HG02981 (cell line): ENCODE measurements at regions not wholly inside any gene's neighbourhood (a gene's known extent, or its start where the extent isn't known, plus 50 kb on each side); places are given as distances from the start of the nearest gene placed in this dataset.

Experiments
- ATAC-seq: cut with Tn5 transposase; IDR thresholded peaks from one replicate; pipeline ENCODE4 v1.9.1; 2021; ENCODE audit warnings: mild to moderate bottlenecking, moderate library complexity; ENCODE audit not compliant: unreplicated experiment

DNA sequence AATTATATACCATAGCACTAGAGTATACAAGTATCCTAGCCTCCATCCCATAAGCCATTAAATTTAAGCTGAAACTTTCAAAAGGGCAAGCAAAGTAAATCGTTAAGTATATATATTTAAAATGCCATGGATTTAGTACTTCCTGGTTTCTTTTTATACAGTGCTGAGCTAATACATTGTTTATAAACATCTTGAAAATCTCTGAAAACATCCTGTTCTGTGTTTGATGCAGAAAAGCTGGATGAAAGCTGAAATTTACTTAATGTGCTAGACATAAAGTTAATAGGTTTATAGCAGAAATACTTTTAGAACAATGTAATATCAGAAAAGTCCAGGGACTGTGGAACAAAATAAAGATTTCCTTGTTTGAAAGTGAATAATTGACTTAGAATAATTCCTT is 875.4 kb downstream of the SLITRK6 start:
- ATAC-seq: no peak

DNA sequence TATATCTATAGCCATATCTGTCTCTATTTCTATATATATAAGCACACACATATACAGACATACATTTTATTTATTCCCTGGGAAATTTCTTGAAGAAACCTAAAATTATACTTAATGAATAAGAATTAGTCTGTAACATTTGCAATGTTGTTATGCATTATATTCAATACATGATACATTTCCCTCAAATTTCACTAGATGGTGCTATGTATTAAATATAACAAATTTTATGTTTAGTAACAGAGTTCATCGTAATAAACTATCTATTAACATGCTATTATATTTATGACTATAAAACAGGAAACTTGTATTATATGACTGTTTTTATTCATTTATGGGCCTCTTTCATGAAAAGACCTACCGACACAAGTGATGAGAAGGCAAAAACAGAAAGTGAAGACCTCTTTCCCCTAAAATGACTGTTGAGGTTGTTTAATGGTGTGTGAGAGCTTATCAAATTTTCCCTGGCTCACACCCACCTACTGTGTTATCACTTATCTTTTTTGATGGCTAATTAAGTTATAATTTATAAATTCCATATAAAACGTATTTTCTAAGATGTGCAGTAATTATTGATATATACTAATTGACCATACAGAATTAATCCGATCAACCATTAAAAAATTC is 881.9 kb downstream of the SLITRK6 start:
- ATAC-seq: no peak

DNA sequence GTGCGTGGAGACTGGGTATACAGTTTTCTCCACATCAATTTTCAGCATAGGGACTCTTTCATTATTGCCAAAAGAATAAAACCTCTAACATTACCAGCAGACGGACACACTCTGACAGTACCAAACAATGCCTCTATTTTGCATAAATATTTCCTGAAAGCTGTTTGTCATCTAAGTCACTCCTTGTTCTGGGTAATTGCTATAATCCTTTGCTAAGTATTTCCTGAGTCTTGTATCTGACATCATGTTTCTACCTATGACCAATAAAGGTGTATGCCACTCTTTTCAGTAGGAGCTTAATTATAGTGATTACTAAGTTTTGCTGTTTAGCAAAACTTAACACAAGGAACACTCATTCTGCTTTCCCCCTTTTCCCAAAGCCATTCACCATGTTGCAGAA is 886.5 kb downstream of the SLITRK6 start:
- no peak for ATAC-seq

- ATAC-seq: no peak
These were observed 888.8 kb downstream of the SLITRK6 start for GRCh38 chr13:84910423-84910822.

- ATAC-seq: no peak
These were observed 895.8 kb downstream of the SLITRK6 start for GRCh38 chr13:84903391-84903790.

- ATAC-seq: no peak
These were observed 897.0 kb downstream of the SLITRK6 start for GRCh38 chr13:84902243-84902642.

- ATAC-seq: no peak
These were observed 903.1 kb downstream of the SLITRK6 start for GRCh38 chr13:84896128-84896527.

- ATAC-seq: no peak
These were observed 904.5 kb downstream of the SLITRK6 start for GRCh38 chr13:84894749-84895148.

GRCh38 chr13:84885868-84886267 is 913.4 kb downstream of the SLITRK6 start:
- no peak for ATAC-seq

DNA sequence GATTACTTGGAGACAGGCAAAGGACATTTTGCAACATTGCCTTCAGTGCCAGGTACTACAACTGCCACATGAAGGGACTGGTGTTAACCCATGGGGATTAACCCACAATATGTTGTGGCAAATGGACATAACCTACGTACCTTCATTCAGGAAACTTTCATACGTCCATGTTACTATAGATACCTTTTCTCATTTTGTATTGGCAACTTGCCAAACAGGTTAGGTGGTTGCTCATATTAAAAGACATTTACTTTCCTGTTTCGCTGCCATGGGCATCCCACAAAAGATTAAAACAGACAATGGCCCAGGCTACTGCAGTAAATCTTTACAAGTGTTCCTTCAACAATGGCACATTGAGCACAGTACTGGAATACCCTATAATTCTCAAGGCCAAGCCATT is 925.3 kb downstream of the SLITRK6 start:
- ATAC-seq: no peak

GRCh38 chr13:84870190-84870589 is 929.0 kb downstream of the SLITRK6 start:
- no peak for ATAC-seq

DNA sequence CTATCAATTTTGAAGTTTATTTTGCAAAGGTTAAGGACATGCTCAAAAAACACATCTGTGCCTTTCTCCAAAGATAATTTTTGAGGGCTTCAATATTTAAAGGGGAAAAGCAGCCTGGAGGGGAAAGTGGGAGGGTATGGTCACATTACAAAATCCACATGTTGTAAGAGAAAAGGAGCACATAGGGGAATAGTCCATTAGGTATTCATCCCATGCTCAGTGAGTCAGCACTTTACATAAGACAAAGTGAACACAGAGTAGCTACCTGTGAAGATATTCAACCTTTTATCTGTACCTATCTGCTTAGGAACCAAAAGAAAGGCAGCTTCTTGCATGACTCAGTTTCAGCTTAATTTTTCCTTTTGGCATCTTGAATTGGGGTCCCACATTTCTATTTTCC is 932.0 kb downstream of the SLITRK6 start:
- no peak for ATAC-seq

- ATAC-seq: no peak
These were observed 933.4 kb downstream of the SLITRK6 start for GRCh38 chr13:84865783-84866221.

GRCh38 chr13:84864341-84864740 is 934.9 kb downstream of the SLITRK6 start:
- ATAC-seq: no peak

GRCh38 chr13:84847107-84847506 is 952.1 kb downstream of the SLITRK6 start:
- no peak for ATAC-seq

DNA sequence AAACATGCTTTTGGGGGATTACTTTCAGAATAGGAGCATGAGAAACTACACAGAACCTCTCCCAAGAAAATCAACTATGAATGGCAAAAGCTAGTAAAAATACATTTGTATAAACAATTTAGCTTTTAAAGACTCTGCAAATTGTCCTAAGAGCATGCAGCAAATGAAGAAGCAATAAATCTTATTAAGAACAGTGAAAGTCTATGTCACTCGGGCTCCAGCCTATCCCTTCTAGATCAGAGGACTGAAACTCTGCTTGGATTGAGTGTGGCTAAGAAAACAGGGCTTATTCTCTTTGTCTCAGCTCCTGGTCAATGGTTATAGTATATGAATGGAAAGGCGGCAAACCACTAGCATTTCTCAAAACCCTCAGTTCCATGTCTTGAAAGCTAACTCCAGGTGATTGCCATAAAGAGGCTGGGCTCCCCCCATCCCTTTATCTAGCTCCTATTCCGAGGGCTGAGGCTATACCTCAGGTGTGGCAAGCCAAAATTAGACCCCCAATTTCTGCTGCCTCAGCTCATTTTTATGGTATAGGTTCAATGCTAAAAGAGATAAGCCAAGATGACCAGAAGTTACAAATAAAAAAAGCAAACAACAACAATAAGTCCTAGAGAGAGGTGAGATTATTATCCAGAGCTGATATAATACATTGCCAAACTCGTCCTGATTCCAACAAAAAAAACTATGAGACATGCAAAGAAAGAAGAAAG is 953.2 kb downstream of the SLITRK6 start:
- ATAC-seq: no peak

GRCh38 chr13:84844473-84844872 is 954.7 kb downstream of the SLITRK6 start:
- ATAC-seq: no peak

DNA sequence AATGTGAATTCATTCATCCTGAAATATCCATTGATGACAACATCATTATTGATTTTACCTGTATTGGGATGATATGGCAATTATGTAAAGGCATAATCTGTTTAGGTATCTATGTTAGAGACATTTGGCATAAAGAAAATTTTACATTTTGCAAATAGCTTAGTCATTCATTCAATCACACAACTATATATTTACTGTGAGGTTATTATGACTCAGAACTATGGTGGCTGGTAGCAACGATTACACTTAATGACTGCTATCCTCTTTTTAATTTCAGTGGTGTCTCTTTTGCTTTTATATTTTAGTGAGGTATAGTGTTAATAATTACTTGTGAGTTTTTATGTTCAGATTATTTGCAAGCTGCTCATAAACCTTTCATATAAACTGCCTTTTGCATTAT is 955.9 kb downstream of the SLITRK6 start:
- no peak for ATAC-seq

GRCh38 chr13:84834201-84834600 is 951.9 kb upstream of the SLITRK1 start:
- ATAC-seq: no peak

DNA sequence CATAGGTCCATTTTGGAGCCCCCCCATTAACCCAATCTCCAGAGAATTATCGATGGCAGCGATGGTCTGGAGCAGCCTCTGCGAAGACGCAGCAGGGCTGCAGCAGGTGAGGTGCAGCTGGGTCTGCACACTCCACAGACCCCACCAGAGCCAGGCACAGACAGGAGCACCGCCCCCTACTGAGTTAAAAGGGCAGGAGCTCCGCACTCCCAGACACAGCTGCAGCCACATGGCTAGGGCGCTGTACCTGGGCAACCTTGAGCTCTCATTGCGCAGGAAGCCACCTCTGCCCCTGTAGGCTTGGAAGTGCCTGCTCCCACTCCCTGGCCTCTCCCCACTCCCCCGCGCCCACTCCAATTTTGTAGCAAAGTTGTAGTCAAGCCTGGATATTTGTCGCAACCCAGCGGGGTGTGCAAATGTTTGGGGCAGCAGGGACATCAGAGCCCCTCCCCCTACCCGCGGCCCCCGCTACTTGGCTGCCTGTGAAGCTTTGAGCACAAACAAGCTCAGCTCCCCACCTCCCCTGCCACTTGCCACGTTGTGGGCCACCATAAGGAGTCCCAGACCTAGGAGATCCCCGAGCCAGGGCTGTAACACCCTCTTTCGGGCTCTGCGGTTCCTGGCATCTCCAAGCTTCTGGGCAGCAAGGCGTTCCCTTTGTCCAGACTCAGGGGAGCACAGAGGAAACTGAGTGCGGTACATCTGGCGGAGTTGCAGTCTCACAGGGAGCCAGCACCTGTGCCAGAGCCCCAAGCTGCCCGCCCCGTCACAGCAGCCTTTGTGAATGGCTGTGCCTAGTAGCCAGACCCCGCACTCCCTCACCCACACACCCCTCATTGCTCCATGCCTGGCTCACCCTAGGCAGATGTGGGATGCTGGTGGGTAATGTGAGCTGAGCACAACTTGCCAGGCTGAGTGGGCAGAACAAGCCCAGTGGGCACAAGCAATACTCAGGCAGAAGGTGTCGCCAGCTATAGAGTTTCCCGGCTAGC is 949.7 kb upstream of the SLITRK1 start:
- no peak for ATAC-seq

DNA sequence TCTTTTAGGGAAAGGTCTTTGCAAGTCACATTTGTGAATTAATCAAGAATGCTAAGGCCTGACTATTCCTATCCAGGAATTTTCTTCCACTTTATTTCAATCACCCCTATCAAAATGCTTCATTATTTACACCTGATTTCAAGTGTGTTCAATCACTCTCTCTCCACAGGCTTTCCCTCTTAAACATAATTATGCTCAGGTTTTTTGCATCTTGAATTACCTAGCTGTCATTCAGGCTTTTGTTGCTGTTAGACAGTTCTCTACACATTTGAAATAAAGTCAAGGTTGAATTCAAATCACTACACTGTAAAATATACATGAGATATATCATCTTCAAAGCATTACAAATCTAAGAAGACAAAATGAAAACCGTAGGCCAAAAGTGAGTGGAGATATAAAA is 941.3 kb upstream of the SLITRK1 start:
- no peak for ATAC-seq

GRCh38 chr13:84821261-84821660 is 939.0 kb upstream of the SLITRK1 start:
- ATAC-seq: no peak
